H1 (cell line): ENCODE measurements at regions not wholly inside any gene's neighbourhood (a gene's known extent, or its start where the extent isn't known, plus 50 kb on each side); places are given as distances from the start of the nearest gene placed in this dataset.

Source experiments
- CTCF ChIA-PET: fragments of 300-600 bp; sonication (Branson Sonifier 250); formaldehyde crosslinking; loops from one replicate; lab custom pipeline; 2021; ENCODE audit not compliant: partially characterized antibody; lab: Charles Lee
- POLR2A ChIA-PET: fragments of 300-600 bp; sonication (Branson Sonifier 250); formaldehyde crosslinking; loops from one replicate; lab custom pipeline; 2021; ENCODE audit warnings: inconsistent platforms; ENCODE audit not compliant: partially characterized antibody; lab: Charles Lee
- DNase-seq, 2 experiments: peaks; one replicate each; pipeline versions ENCODE4 v3.0.0 to v3.0.0-alpha.2; 2010 to 2022; ENCODE audit warnings: low spot score in 2 of 2, low read depth in 1 of 2, mixed read lengths in 1 of 2
- FAIRE-seq: peaks from 2 replicates; lab custom pipeline; 2011; peaks lifted over from hg19 to GRCh38; lab: Jason Lieb, UNC
- H2AFZ ChIP-seq: 2 replicates; pipeline ENCODE4 v1.8.1; 2012; ENCODE audit warnings: low read length, inconsistent platforms
- H2AK5ac ChIP-seq: 2 replicates; pipeline ENCODE4 v1.6.1; 2013; ENCODE audit warnings: low read depth, low read length
- H2BK120ac ChIP-seq: replicated peaks from 2 replicates; pipeline ENCODE3; 2013; ENCODE audit warnings: low read depth, low read length, inconsistent platforms
- H2BK12ac ChIP-seq: 2 replicates; pipeline ENCODE4 v1.6.1; 2013; ENCODE audit warnings: low read depth, low read length
- H2BK15ac ChIP-seq: 2 replicates; pipeline ENCODE4 v1.6.1; 2013; ENCODE audit warnings: low read length
- H2BK20ac ChIP-seq: 2 replicates; pipeline ENCODE4 v1.6.1; 2013; ENCODE audit warnings: low read length
- H2BK5ac ChIP-seq: 2 replicates; pipeline ENCODE4 v1.6.1; 2013; ENCODE audit warnings: low read depth, low read length
- H3K14ac ChIP-seq: 2 replicates; pipeline ENCODE4 v1.6.1; 2013; ENCODE audit warnings: inconsistent platforms; ENCODE audit not compliant: insufficient read length
- H3K18ac ChIP-seq: 2 replicates; pipeline ENCODE4 v1.6.1; 2013; ENCODE audit warnings: low read length; ENCODE audit errors: extremely low read depth
- H3K23ac ChIP-seq: 2 replicates; pipeline ENCODE4 v1.6.1; 2013; ENCODE audit warnings: inconsistent platforms; ENCODE audit not compliant: insufficient read length
- H3K23me2 ChIP-seq: 2 replicates; pipeline ENCODE4 v1.6.1; 2013; ENCODE audit warnings: low read depth, low read length
- H3K27ac ChIP-seq: 2 replicates; pipeline ENCODE4 v1.6.1; 2011; ENCODE audit warnings: low read depth, low read length, inconsistent platforms
- H3K27me3 ChIP-seq, 4 experiments: replicated peaks in 1 of 4; 1 replicate in 1 of 4; 2 replicates in 3 of 4; pipeline versions ENCODE4 v1.6.1 to v1.8.1; 2011 to 2013; ENCODE audit warnings: low read length in 3 of 4, mild to moderate bottlenecking in 3 of 4, inconsistent platforms in 2 of 4, mixed read lengths in 2 of 4, moderate library complexity in 1 of 4; ENCODE audit not compliant: control insufficient read depth in 3 of 4, insufficient read depth in 3 of 4; ENCODE audit errors: extremely low read depth in 1 of 4
- H3K36me3 ChIP-seq, 4 experiments: 2 replicates each; pipeline versions ENCODE4 v1.6.1 to v1.8.1; 2011 to 2013; ENCODE audit warnings: mild to moderate bottlenecking in 4 of 4, low read length in 3 of 4, moderate library complexity in 2 of 4, control low read depth in 1 of 4, inconsistent platforms in 1 of 4; ENCODE audit not compliant: insufficient read depth in 4 of 4, control insufficient read depth in 2 of 4
- H3K4ac ChIP-seq: replicated peaks from 2 replicates; pipeline ENCODE3; 2013; ENCODE audit warnings: low read length, low read depth, mixed read lengths, inconsistent platforms; ENCODE audit not compliant: insufficient read length
- H3K4me1 ChIP-seq, 4 experiments: replicated peaks in 1 of 4; 1 replicate in 1 of 4; 2 replicates in 3 of 4; pipeline versions ENCODE4 v1.6.1 to v1.8.1; 2011 to 2013; ENCODE audit warnings: low read length in 3 of 4, inconsistent platforms in 2 of 4, mixed read lengths in 1 of 4; ENCODE audit not compliant: insufficient read depth in 4 of 4, control insufficient read depth in 3 of 4
- H3K4me2 ChIP-seq, 2 experiments: 2 replicates each; pipeline versions ENCODE4 v1.6.1 to v1.8.1; 2011 to 2013; ENCODE audit warnings: low read depth in 2 of 2, low read length in 2 of 2, control low read depth in 1 of 2, inconsistent platforms in 1 of 2, mild to moderate bottlenecking in 1 of 2; ENCODE audit not compliant: insufficient read depth in 1 of 2
- H3K4me3 ChIP-seq, 4 experiments: fragments of 200-600, 300-600 bp in 1 of 4; sonication (generic), shearing (Covaris generic), sonication (Bioruptor Twin) in 1 of 4; 2 replicates each; pipeline versions ENCODE4 v1.5.1 to v1.8.1; 2011 to 2016; ENCODE audit warnings: low read length in 4 of 4, low read depth in 3 of 4, control low read depth in 2 of 4, inconsistent platforms in 2 of 4, mild to moderate bottlenecking in 2 of 4, mixed read lengths in 1 of 4, moderate library complexity in 1 of 4; ENCODE audit not compliant: insufficient read depth in 2 of 4; ENCODE audit errors: extremely low read depth in 1 of 4
- H3K56ac ChIP-seq: replicated peaks from 2 replicates; pipeline ENCODE3; 2013; ENCODE audit warnings: low read depth, mild to moderate bottlenecking, mixed read lengths, low read length, inconsistent platforms; ENCODE audit not compliant: insufficient read length
- H3K79me1 ChIP-seq: 2 replicates; pipeline ENCODE4 v1.6.1; 2013; ENCODE audit warnings: low read depth, low read length, control low read depth
- H3K79me2 ChIP-seq, 2 experiments: 2 replicates each; pipeline versions ENCODE4 v1.6.1 to v1.8.1; 2012 to 2013; ENCODE audit warnings: low read length in 2 of 2, mild to moderate bottlenecking in 2 of 2, inconsistent platforms in 1 of 2; ENCODE audit not compliant: insufficient read depth in 2 of 2, control insufficient read depth in 1 of 2
- H3K9ac ChIP-seq, 4 experiments: replicated peaks in 1 of 4; 1 replicate in 1 of 4; 2 replicates in 3 of 4; pipeline versions ENCODE4 v1.6.1 to v1.8.1; 2011 to 2013; ENCODE audit warnings: low read depth in 3 of 4, low read length in 3 of 4, control low read depth in 2 of 4, mild to moderate bottlenecking in 2 of 4, moderate library complexity in 2 of 4, inconsistent platforms in 1 of 4; ENCODE audit errors: extremely low read depth in 1 of 4
- H3K9me3 ChIP-seq, 2 experiments: 2 replicates each; pipeline versions ENCODE4 v1.6.1 to v1.8.1; 2012 to 2013; ENCODE audit warnings: mild to moderate bottlenecking in 2 of 2, moderate library complexity in 2 of 2, control low read depth in 1 of 2, inconsistent platforms in 1 of 2, low read depth in 1 of 2, low read length in 1 of 2, mixed read lengths in 1 of 2; ENCODE audit not compliant: insufficient read depth in 2 of 2
- H4K20me1 ChIP-seq, 2 experiments: replicated peaks in 1 of 2; 2 replicates each; pipeline versions ENCODE3 to v1.8.1; 2011 to 2013; ENCODE audit warnings: inconsistent platforms in 2 of 2, low read length in 2 of 2, mild to moderate bottlenecking in 1 of 2; ENCODE audit not compliant: insufficient read depth in 2 of 2, control insufficient read depth in 1 of 2
- H4K5ac ChIP-seq: 2 replicates; pipeline ENCODE4 v1.6.1; 2013; ENCODE audit warnings: low read length, low read depth, mixed read lengths, inconsistent platforms; ENCODE audit not compliant: insufficient read length
- H4K8ac ChIP-seq: 2 replicates; pipeline ENCODE4 v1.8.0; 2013; ENCODE audit warnings: mild to moderate bottlenecking, moderate library complexity, low read length, inconsistent platforms; ENCODE audit not compliant: insufficient read depth; ENCODE audit errors: extremely low read depth
- H4K91ac ChIP-seq: replicated peaks from 2 replicates; pipeline ENCODE3; 2013; ENCODE audit warnings: low read length, mixed read lengths, inconsistent platforms; ENCODE audit not compliant: insufficient read length
- ATF3 ChIP-seq: IDR thresholded peaks from 2 replicates; pipeline ENCODE4 v1.6.1; 2011; ENCODE audit warnings: low read depth, mild to moderate bottlenecking, low read length; ENCODE audit not compliant: insufficient read depth
- CBX5 ChIP-seq: fragments of 300-800, 300-1000 bp; sonication (generic); IDR thresholded peaks from 2 replicates; pipeline ENCODE4 v1.7.1; 2016; ENCODE audit warnings: antibody characterized with exemption, low read length, low read depth
- CBX8 ChIP-seq: fragments of 300-800, 300-1000 bp; sonication (generic); IDR thresholded peaks from 2 replicates; pipeline ENCODE4 v1.7.1; 2016; ENCODE audit warnings: low read depth, low read length, borderline replicate concordance
- CHD1 ChIP-seq: IDR thresholded peaks from 2 replicates; pipeline ENCODE4 v1.6.1; 2012; ENCODE audit warnings: low read depth, low read length, improper control_type of control experiment
- E2F6 ChIP-seq: IDR thresholded peaks from 2 replicates; pipeline ENCODE4 v1.6.1; 2012; ENCODE audit warnings: inconsistent platforms
- JUN ChIP-seq: IDR thresholded peaks from 2 replicates; pipeline ENCODE4 v1.6.1; 2011; ENCODE audit warnings: low read depth, mild to moderate bottlenecking, improper control_type of control experiment, low read length
- RAD21 ChIP-seq, 2 experiments: IDR thresholded peaks in 1 of 2; conservative IDR thresholded peaks in 1 of 2; 2 replicates each; pipeline ENCODE4 v1.6.1; 2011; ENCODE audit warnings: low read depth in 2 of 2, low read length in 2 of 2, improper control_type of control experiment in 1 of 2, inconsistent platforms in 1 of 2, mild to moderate bottlenecking in 1 of 2, moderate library complexity in 1 of 2
- RNF2 ChIP-seq: fragments of 200-900, 300-1000 bp; sonication (generic); IDR thresholded peaks from 2 replicates; pipeline ENCODE4 v1.7.1; 2016; ENCODE audit warnings: borderline replicate concordance, low read depth, mild to moderate bottlenecking, antibody characterized with exemption, low read length; ENCODE audit not compliant: poor library complexity, severe bottlenecking; ENCODE audit errors: missing control alignments
- TBP ChIP-seq: IDR thresholded peaks from 2 replicates; pipeline ENCODE4 v1.6.1; 2011; ENCODE audit warnings: low read depth, low read length, improper control_type of control experiment
- whole genome bisulfite sequencing, 2 experiments: shearing (Covaris generic) in 1 of 2; methylation state at CpG; one replicate each; pipeline versions ENCODE4 v1.1.6 to v1.1.7; 2013 to 2015; ENCODE audit warnings: low lambda C conversion rate in 2 of 2, mixed read lengths in 2 of 2, inconsistent platforms in 1 of 2, low coverage in 1 of 2, missing lambda C conversion rate in 1 of 2; ENCODE audit not compliant: insufficient replicate concordance in 2 of 2, insufficient coverage in 1 of 2, insufficient read length in 1 of 2; ENCODE audit errors: extremely low coverage in 1 of 2, missing lambda C conversion rate in 1 of 2; 5-methylcytosine and 5-hydroxymethylcytosine counted together

- Histone ChIP-seq H3K9ac (no peak overlapping the region), H3K4ac (no peak overlapping the region), H2BK12ac (no peak overlapping the region), H3K79me1 (no peaks in the 10 kb centered on the region), H3K4me3 (no peak overlapping the region), H3K23me2 (no peaks in the 10 kb centered on the region), H3K18ac (no peak overlapping the region), H3K56ac (no peak overlapping the region), H3K23ac (no peak overlapping the region), H3K27me3 (no peaks in the 10 kb centered on the region), H3K4me2 (no peak overlapping the region), H4K20me1 (no peaks in the 10 kb centered on the region), H3K36me3 (no peaks in the 10 kb centered on the region), H3K14ac (no peak overlapping the region), H2AK5ac (no peak overlapping the region), H3K27ac (no peak overlapping the region), H2BK5ac (no peak overlapping the region), H3K79me2 (no peaks in the 10 kb centered on the region), H2AFZ (no peak overlapping the region), H4K5ac (no peak overlapping the region)
- WGBS, 2 experiments = 93% methylated on average over 2 of the region's 2 CpGs; no CpG with 5 or more reads in 1 of the 2 experiments
- no peak for FAIRE-seq
- TF ChIP-seq CBX5 (no peak), CHD1 (no peak), ATF3 (no peak), E2F6 (no peak), JUN (no peak), CBX8 (no peak), TBP (no peak), RAD21 (IDR thresholded peaks at IDR 0.05 in 1 of 2, conservative IDR thresholded peaks at IDR 0.05 in 1 of 2; ENCODE audit: low read depth in 2 of 2, low read length in 2 of 2) (no peak), RNF2 (no peak)
- TF ChIP-seq, all 59 proteins: peak for 0
- ChIA-PET CTCF (no interaction called here), POLR2A (no interaction called here)
- Histone ChIP-seq H3K4me1 (no peaks in the 10 kb centered on the region), H4K8ac (no peak overlapping the region), H3K9me3 (no peaks in the 10 kb centered on the region), H2BK15ac (no peak overlapping the region), H2BK120ac (no peak overlapping the region), H4K91ac (no peak overlapping the region), H2BK20ac (no peak overlapping the region)
- DNase-seq = no peak
Measured at GRCh38 chr5:92237896-92238295, 854.8 kb upstream of the ARRDC3 start.
